Prostate gland (tissue), 2 donors: ENCODE measurements at regions not wholly inside any gene's neighbourhood (a gene's known extent, or its start where the extent isn't known, plus 50 kb on each side); places are given as distances from the start of the nearest gene placed in this dataset.

Experiments
- POLR2A ChIP-seq: fragments of 450-650 bp; IDR thresholded peaks from one replicate; pipeline ENCODE4 v1.6.1; 2016; ENCODE audit warnings: antibody characterized with exemption, mild to moderate bottlenecking
- POLR2AphosphoS5 ChIP-seq: sonication (generic); formaldehyde crosslinking; IDR thresholded peaks from one replicate; pipeline ENCODE4 v1.6.1; 2017; ENCODE audit warnings: antibody characterized with exemption
- TF ChIP-seq, protein P1 (sequence below), 4 experiments: fragments of 200-600 bp in 2 of 4; fragments of 450-650 bp in 2 of 4; sonication (generic) in 2 of 4; IDR thresholded peaks; 1 replicate in 3 of 4; 2 replicates in 1 of 4; pipeline ENCODE4 v1.5.1; 2016 to 2019; ENCODE audit warnings: antibody characterized with exemption in 4 of 4, mild to moderate bottlenecking in 2 of 4, moderate library complexity in 2 of 4

GRCh38 chr12:19848421-19848820 lies 409.1 kb downstream of the AEBP2 start:
- TF ChIP-seq, protein P1, sequence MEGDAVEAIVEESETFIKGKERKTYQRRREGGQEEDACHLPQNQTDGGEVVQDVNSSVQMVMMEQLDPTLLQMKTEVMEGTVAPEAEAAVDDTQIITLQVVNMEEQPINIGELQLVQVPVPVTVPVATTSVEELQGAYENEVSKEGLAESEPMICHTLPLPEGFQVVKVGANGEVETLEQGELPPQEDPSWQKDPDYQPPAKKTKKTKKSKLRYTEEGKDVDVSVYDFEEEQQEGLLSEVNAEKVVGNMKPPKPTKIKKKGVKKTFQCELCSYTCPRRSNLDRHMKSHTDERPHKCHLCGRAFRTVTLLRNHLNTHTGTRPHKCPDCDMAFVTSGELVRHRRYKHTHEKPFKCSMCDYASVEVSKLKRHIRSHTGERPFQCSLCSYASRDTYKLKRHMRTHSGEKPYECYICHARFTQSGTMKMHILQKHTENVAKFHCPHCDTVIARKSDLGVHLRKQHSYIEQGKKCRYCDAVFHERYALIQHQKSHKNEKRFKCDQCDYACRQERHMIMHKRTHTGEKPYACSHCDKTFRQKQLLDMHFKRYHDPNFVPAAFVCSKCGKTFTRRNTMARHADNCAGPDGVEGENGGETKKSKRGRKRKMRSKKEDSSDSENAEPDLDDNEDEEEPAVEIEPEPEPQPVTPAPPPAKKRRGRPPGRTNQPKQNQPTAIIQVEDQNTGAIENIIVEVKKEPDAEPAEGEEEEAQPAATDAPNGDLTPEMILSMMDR (IDR thresholded peaks at IDR 0.05), result no peak
- no peak for TF ChIP-seq POLR2A
- TF ChIP-seq POLR2AphosphoS5, result no peak
